Kidney glomerular epithelial cell (primary cell): ENCODE measurements at regions not wholly inside any gene's neighbourhood (a gene's known extent, or its start where the extent isn't known, plus 50 kb on each side); places are given as distances from the start of the nearest gene placed in this dataset.

Experiments
- DNase-seq: peaks from one replicate; lab custom pipeline; 2025; lab: John Stamatoyannopoulos, UW

GRCh38 chrX:20620306-20620705, 353.6 kb upstream of the RPS6KA3 start:
- no peak for DNase-seq

GRCh38 chrX:20609916-20610415, 343.3 kb upstream of the RPS6KA3 start:
- DNase-seq = no peak

GRCh38 chrX:20606831-20607230, 340.1 kb upstream of the RPS6KA3 start:
- no peak for DNase-seq

- DNase-seq = no peak
Measured at GRCh38 chrX:20596856-20597255, 330.1 kb upstream of the RPS6KA3 start.

- no peak for DNase-seq
Measured at GRCh38 chrX:20595928-20596575, 329.3 kb upstream of the RPS6KA3 start.

- no peak for DNase-seq
Measured at GRCh38 chrX:20594985-20595384, 328.3 kb upstream of the RPS6KA3 start.

- no peak for DNase-seq
Measured at GRCh38 chrX:20593836-20594235, 327.1 kb upstream of the RPS6KA3 start.

GRCh38 chrX:20593402-20593801, 326.7 kb upstream of the RPS6KA3 start:
- no peak for DNase-seq

GRCh38 chrX:20591246-20591645, 324.5 kb upstream of the RPS6KA3 start:
- no peak for DNase-seq

GRCh38 chrX:20585782-20586181, 319.1 kb upstream of the RPS6KA3 start:
- DNase-seq = no peak

- no peak for DNase-seq
Measured at GRCh38 chrX:20571611-20572010, 304.9 kb upstream of the RPS6KA3 start.

GRCh38 chrX:20567108-20567507, 300.4 kb upstream of the RPS6KA3 start:
- DNase-seq = no peak

- DNase-seq = peak; percentile 58
Measured at GRCh38 chrX:20547611-20548051, 280.9 kb upstream of the RPS6KA3 start.

- no peak for DNase-seq
Measured at GRCh38 chrX:20545538-20545937, 278.8 kb upstream of the RPS6KA3 start.

GRCh38 chrX:20542072-20542471, 275.4 kb upstream of the RPS6KA3 start:
- DNase-seq = no peak

- no peak for DNase-seq
Measured at GRCh38 chrX:20538974-20539373, 272.3 kb upstream of the RPS6KA3 start.

- DNase-seq = no peak
Measured at GRCh38 chrX:20531667-20532066, 265.0 kb upstream of the RPS6KA3 start.

- DNase-seq = peak; percentile 57
Measured at GRCh38 chrX:20530406-20530921, 263.8 kb upstream of the RPS6KA3 start.

- no peak for DNase-seq
Measured at GRCh38 chrX:20529711-20530110, 263.0 kb upstream of the RPS6KA3 start.

- DNase-seq = no peak
Measured at GRCh38 chrX:20529301-20529700, 262.6 kb upstream of the RPS6KA3 start.

- DNase-seq = peak; percentile 2
Measured at GRCh38 chrX:20527558-20528011, 260.9 kb upstream of the RPS6KA3 start.

- no peak for DNase-seq
Measured at GRCh38 chrX:20527041-20527440, 260.3 kb upstream of the RPS6KA3 start.

GRCh38 chrX:20523626-20524312, 257.1 kb upstream of the RPS6KA3 start:
- DNase-seq = no peak
